ENCODE measurements at regions not wholly inside any gene's neighbourhood (a gene's known extent, or its start where the extent isn't known, plus 50 kb on each side); places are given as distances from the start of the nearest gene placed in this dataset.
"Not testable (repeated sequence)": the region's sequence is repeated elsewhere in the genome, so short reads cannot be mapped to it uniquely, and the experiment has no call there.

GRCh38 chr14:44607701-44608100 is 100.6 kb upstream of the FSCB start:
- no peak for DNase-seq (ENCODE audit: insufficient read length, low spot score)
- TF ChIP-seq CTCF (IDR thresholded peaks at IDR 0.05; ENCODE audit: insufficient read depth, missing control alignments) = no peak
- FAIRE-seq = no peak

GRCh38 chr14:44606576-44606975 is 99.5 kb upstream of the FSCB start:
- no peak for TF ChIP-seq CTCF (IDR thresholded peaks at IDR 0.05; ENCODE audit: insufficient read depth, missing control alignments)
- DNase-seq (ENCODE audit: insufficient read length, low spot score) (no peak), FAIRE-seq (no peak)

GRCh38 chr14:44601266-44601665 is 94.2 kb upstream of the FSCB start:
- DNase-seq (ENCODE audit: insufficient read length, low spot score); FAIRE-seq: not testable (repeated sequence)

- FAIRE-seq (no peak), DNase-seq (ENCODE audit: insufficient read length, low spot score) (no peak)
- no peak for TF ChIP-seq CTCF (IDR thresholded peaks at IDR 0.05; ENCODE audit: insufficient read depth, missing control alignments)
Observed at GRCh38 chr14:44589180-44589579, 82.1 kb upstream of the FSCB start.

- TF ChIP-seq CTCF (IDR thresholded peaks at IDR 0.05; ENCODE audit: insufficient read depth, missing control alignments) = no peak
- FAIRE-seq (no peak), DNase-seq (ENCODE audit: insufficient read length, low spot score) (no peak)
Observed at GRCh38 chr14:44586910-44587309, 79.8 kb upstream of the FSCB start.

GRCh38 chr14:44576356-44576755 is 69.3 kb upstream of the FSCB start:
- FAIRE-seq (no peak), DNase-seq (ENCODE audit: insufficient read length, low spot score) (no peak)
- no peak for TF ChIP-seq CTCF (IDR thresholded peaks at IDR 0.05; ENCODE audit: insufficient read depth, missing control alignments)

- no peak for TF ChIP-seq CTCF (IDR thresholded peaks at IDR 0.05; ENCODE audit: insufficient read depth, missing control alignments)
- DNase-seq (ENCODE audit: insufficient read length, low spot score) (no peak), FAIRE-seq (no peak)
Observed at GRCh38 chr14:44567997-44568396, 60.9 kb upstream of the FSCB start.

GRCh38 chr14:44565968-44566367 is 58.9 kb upstream of the FSCB start:
- FAIRE-seq = no peak

More at GRCh38 chr14:44565968-44566367, 58.9 kb upstream of the FSCB start:
- TF ChIP-seq CTCF (IDR thresholded peaks at IDR 0.05; ENCODE audit: insufficient read depth, missing control alignments) = no peak
- no peak for DNase-seq (ENCODE audit: insufficient read length, low spot score)
